BJ (cell line): ENCODE measurements at regions not wholly inside any gene's neighbourhood (a gene's known extent, or its start where the extent isn't known, plus 50 kb on each side); places are given as distances from the start of the nearest gene placed in this dataset.

Source experiments
- CTCF ChIA-PET: fragments of 350-600 bp; formaldehyde crosslinking; extraction: SDS; loops from one replicate; lab custom pipeline; 2021; ENCODE audit warnings: antibody characterized with exemption, inconsistent platforms; lab: Yijun Ruan, JAX
- POLR2A ChIA-PET: fragments of 300-600 bp; sonication (Branson Sonifier 250); formaldehyde crosslinking; extraction: SDS; loops from one replicate; lab custom pipeline; 2021; ENCODE audit warnings: antibody characterized with exemption; lab: Charles Lee
- DNase-seq: peaks from one replicate; pipeline ENCODE4 v3.0.0-alpha.2; 2011; ENCODE audit warnings: low read depth
- H3K27me3 ChIP-seq: 2 replicates; pipeline ENCODE4 v1.6.0; 2011; ENCODE audit warnings: low read length; ENCODE audit not compliant: control insufficient read depth, insufficient read depth
- H3K36me3 ChIP-seq: 2 replicates; pipeline ENCODE4 v1.5.1; 2011; ENCODE audit warnings: low read length; ENCODE audit not compliant: control insufficient read depth, insufficient read depth
- H3K4me3 ChIP-seq: 2 replicates; pipeline ENCODE4 v1.5.1; 2011; ENCODE audit warnings: low read depth, mild to moderate bottlenecking, control low read depth, low read length
- CTCF ChIP-seq: IDR thresholded peaks from 2 replicates; pipeline ENCODE4 v1.5.1; 2011; ENCODE audit warnings: low read depth, mild to moderate bottlenecking, control low read depth, inconsistent platforms, low read length, moderate library complexity; ENCODE audit not compliant: insufficient read depth

GRCh38 chr1:17909634-17910033, 154.5 kb downstream of the ACTL8 start:
- no peak for DNase-seq
- POLR2A ChIA-PET, result no interaction called here
- H3K27me3 ChIP-seq, result peaks cover 4% of the 10 kb centered on the region; the same call in 1 of the 2 replicates
- H3K4me3 ChIP-seq, result no peak overlapping the region
- CTCF ChIA-PET, result interaction anchor here (0.6 to 3.1 kb wide), 8 partner anchors 12 to 258 kb away, joined by 3 to 15 read pairs (median 4); no protein-coding TSS in a partner anchor
- TF ChIP-seq CTCF, result peak; percentile 44
- no peaks in the 10 kb centered on the region for H3K36me3 ChIP-seq

- ChIA-PET CTCF (interaction anchor here (0.7 to 3.1 kb wide), 4 partner anchors 62 to 685 kb away, joined by 3 to 15 read pairs (median 4); no protein-coding TSS in a partner anchor), POLR2A (no interaction called here)
These were observed 156.7 kb downstream of the ACTL8 start for GRCh38 chr1:17911791-17912190.

GRCh38 chr1:17912491-17912890, 157.4 kb downstream of the ACTL8 start:
- no peak for TF ChIP-seq CTCF
- DNase-seq, result no peak
- H3K4me3 ChIP-seq, result no peak overlapping the region
- ChIA-PET POLR2A (no interaction called here), CTCF (no interaction called here)
- H3K27me3 ChIP-seq, result peaks cover 5% of the 10 kb centered on the region; the same call in 1 of the 2 replicates
- no peaks in the 10 kb centered on the region for H3K36me3 ChIP-seq

More at GRCh38 chr1:17911791-17912190, 156.7 kb downstream of the ACTL8 start:
- DNase-seq, result no peak
- no peak overlapping the region for H3K4me3 ChIP-seq
- H3K36me3 ChIP-seq, result no peaks in the 10 kb centered on the region
- peaks cover 5% of the 10 kb centered on the region; the same call in 1 of the 2 replicates for H3K27me3 ChIP-seq
- TF ChIP-seq CTCF, result no peak

- TF ChIP-seq CTCF, result no peak
- ChIA-PET POLR2A (no interaction called here), CTCF (interaction anchor here (0.5 kb wide), 1 partner anchor 97 kb away, joined by 3 read pairs; no protein-coding TSS in a partner anchor)
- no peak for DNase-seq
- Histone ChIP-seq H3K4me3 (no peak overlapping the region), H3K36me3 (no peaks in the 10 kb centered on the region), H3K27me3 (peaks cover 4% of the 10 kb centered on the region; the same call in 1 of the 2 replicates)
These were observed 158.4 kb downstream of the ACTL8 start for GRCh38 chr1:17913326-17914115.

- Histone ChIP-seq H3K4me3 (no peak overlapping the region), H3K36me3 (no peaks in the 10 kb centered on the region), H3K27me3 (peaks cover 4% of the 10 kb centered on the region; the same call in 1 of the 2 replicates)
- TF ChIP-seq CTCF, result no peak
- DNase-seq, result no peak
- CTCF ChIA-PET, result no interaction called here
- POLR2A ChIA-PET, result no interaction called here
These were observed 159.0 kb downstream of the ACTL8 start for GRCh38 chr1:17914131-17914530.
